GM12892 (cell line): ENCODE measurements at regions not wholly inside any gene's neighbourhood (a gene's known extent, or its start where the extent isn't known, plus 50 kb on each side); places are given as distances from the start of the nearest gene placed in this dataset.

ENCODE experiments used
- POLR2A ChIP-seq: IDR thresholded peaks from 2 replicates; pipeline ENCODE4 v1.6.1; 2011; ENCODE audit warnings: low read depth, low read length, control low read depth
- TAF1 ChIP-seq: IDR thresholded peaks from 2 replicates; pipeline ENCODE4 v1.6.1; 2011; ENCODE audit warnings: low read depth, mild to moderate bottlenecking, control low read depth, low read length, borderline replicate concordance

DNA sequence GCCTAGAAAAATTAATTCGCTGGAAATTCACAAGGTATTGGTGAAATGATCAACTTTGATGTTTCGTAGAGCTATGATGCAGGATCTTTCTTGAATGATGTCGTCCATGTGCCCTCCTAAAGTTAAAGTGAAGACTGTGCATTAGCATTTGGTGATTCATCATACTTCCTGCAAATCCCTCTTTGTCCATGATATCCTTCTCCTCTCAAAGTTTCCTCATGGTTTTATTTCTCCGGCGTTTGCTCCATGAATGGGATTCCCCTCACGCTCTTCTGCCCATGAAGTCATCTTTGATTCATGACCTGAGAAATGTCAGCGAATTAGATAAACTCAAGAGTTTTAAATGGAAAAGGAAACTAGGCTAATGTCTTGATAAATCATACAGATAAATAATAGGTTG lies 372.7 kb downstream of the PSAT1 start:
- no peak for TF ChIP-seq TAF1
- no peak for TF ChIP-seq POLR2A
